ENCODE measurements at regions not wholly inside any gene's neighbourhood (a gene's known extent, or its start where the extent isn't known, plus 50 kb on each side); places are given as distances from the start of the nearest gene placed in this dataset.

DNA sequence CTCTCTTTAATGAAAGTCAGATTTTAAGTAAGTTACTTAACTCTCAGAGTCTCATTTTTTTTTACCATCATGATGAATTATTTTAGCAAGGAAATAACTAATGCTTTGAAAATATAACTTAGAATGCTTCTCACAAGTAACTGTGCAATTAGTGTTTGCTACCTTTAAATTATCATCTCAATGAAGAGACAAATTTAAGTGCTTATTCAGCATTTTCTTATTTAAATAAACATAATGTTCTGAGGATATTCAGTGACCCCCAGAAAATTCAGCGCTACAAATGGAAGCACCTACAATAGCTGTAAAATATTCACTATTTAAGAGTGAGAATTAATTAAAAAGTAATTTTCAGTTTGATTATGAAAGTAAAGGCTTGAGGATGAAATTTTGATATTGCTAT, 527.2 kb downstream of the SLITRK1 start:
- in situ Hi-C loops (cut with HindIII; ENCODE audit: low sequenced_read_pairs) = no loop called here

GRCh38 chr13:83352391-83352790, 529.9 kb downstream of the SLITRK1 start:
- in situ Hi-C loops (cut with HindIII; ENCODE audit: low sequenced_read_pairs) = no loop called here

GRCh38 chr13:83350569-83350968, 531.7 kb downstream of the SLITRK1 start:
- in situ Hi-C loops (cut with HindIII; ENCODE audit: low sequenced_read_pairs) = no loop called here

GRCh38 chr13:83344518-83344917, 537.8 kb downstream of the SLITRK1 start:
- in situ Hi-C loops (cut with HindIII; ENCODE audit: low sequenced_read_pairs) = no loop called here

GRCh38 chr13:83340170-83340569, 542.1 kb downstream of the SLITRK1 start:
- in situ Hi-C loops (cut with HindIII; ENCODE audit: low sequenced_read_pairs) = no loop called here

GRCh38 chr13:83333614-83334388, 548.5 kb downstream of the SLITRK1 start:
- in situ Hi-C loops (cut with HindIII; ENCODE audit: low sequenced_read_pairs) = no loop called here

DNA sequence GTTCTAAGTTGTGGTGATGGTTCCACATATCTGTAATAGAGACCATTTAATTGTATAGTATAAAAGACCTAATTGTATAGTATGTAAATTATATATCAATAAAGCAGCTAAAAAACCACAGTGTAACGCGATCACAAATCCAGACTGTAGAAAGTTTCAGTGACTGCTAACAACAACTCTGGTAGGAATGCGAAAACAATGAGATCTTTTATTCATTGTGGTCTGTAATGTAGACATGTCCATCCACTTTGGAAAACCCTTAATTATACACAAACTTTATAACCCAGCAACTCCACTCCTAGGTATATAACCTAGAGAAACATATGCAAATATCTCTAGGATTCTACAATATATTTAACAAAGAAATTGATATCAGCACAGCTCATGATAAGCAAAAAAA, 549.5 kb downstream of the SLITRK1 start:
- in situ Hi-C loops (cut with HindIII; ENCODE audit: low sequenced_read_pairs) = no loop called here

DNA sequence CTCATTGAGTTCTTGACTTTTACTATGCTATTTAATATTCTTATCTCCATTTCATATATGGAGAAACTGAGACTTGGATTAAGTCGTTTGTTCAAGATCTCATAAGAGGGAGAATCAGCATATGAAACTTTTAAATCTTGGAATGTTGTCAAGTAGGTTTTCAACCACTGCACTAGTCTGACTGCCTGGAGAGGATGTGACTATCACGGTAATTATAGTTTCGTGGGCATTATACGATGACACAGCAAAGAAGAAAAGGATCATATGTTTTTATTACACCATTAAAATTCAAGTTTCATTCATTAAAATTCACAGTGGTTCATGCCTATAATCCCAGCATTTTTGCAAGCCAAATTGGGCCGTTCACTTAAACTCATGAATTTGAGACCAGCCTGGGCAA, 555.2 kb downstream of the SLITRK1 start:
- in situ Hi-C loops (cut with HindIII; ENCODE audit: low sequenced_read_pairs) = no loop called here

- in situ Hi-C loops (cut with HindIII; ENCODE audit: low sequenced_read_pairs) = no loop called here
These were observed 557.0 kb downstream of the SLITRK1 start for GRCh38 chr13:83325125-83325853.

GRCh38 chr13:83311886-83312577, 570.2 kb downstream of the SLITRK1 start:
- in situ Hi-C loops (cut with HindIII; ENCODE audit: low sequenced_read_pairs) = no loop called here

GRCh38 chr13:83298617-83299016, 583.7 kb downstream of the SLITRK1 start:
- in situ Hi-C loops (cut with HindIII; ENCODE audit: low sequenced_read_pairs) = no loop called here

DNA sequence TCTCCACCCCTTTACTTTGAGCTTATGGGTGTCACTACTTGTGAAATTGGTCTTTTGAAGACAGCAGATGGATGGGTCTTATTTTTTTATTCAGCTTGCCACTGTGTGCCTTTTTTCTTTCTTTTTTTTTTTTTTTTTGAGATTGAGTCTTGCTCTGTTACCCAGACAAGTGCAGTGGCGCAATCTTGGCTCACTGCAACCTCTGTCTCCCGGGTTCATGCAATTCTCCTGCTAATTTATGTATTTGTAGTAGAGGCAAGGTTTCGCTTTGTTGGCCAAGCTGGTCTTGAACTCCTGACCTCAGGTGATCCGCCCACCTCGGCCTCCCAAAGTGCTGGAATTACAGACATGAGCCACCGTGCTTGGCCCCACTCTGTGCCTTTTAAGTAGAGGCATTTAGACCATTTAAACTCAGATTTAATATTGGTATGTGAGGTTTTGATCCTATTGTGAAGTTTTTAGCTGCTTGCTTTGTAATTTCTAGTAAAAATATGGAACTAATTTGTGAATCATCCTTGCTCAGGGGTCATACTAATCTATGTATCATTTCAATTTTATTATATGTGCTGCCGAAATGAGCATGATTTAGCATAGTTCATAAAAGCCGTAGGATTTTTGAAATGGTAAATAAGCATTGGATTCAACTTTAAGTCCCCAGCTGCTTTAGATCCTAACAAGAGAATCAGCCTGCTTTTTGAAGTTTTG, 584.5 kb downstream of the SLITRK1 start:
- in situ Hi-C loops (cut with HindIII; ENCODE audit: low sequenced_read_pairs) = no loop called here

DNA sequence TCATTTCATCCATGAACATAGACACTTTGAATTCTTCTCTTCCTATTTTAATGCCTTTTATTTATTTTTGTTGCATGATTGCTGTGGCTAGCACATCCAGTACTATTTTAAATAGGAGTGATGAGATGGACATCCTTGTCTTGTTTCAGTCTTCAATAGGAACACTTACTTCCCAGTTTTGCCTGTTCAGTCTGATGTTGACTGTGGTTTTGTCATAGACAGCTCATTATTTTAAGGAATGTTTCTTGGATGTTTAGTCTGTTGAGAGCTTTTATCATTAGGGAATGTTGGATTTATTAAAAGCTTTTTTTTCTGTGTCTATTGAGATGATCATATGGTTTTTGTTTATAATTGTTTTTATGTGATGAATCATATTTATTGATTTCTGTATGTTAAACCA, 586.6 kb downstream of the SLITRK1 start:
- in situ Hi-C loops (cut with HindIII; ENCODE audit: low sequenced_read_pairs) = no loop called here

DNA sequence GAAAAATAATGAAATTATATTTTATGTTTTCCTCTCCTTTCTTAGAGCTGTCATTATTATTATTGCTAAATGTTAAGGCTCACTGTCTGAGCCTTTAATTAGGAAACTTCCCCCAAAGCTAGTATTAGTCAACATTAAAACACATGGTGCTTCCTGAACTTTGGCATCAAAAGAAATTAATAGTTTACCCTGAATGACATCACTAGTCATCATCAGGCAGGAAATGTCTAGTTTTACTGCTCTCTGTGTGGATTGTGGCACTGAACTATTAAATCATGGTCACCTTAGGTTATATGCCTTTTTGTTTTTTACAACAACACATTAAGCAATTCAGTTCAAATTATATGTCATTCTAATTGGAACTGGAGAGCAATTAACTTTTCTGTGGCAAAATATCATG, 595.5 kb downstream of the SLITRK1 start:
- in situ Hi-C loops (cut with HindIII; ENCODE audit: low sequenced_read_pairs) = no loop called here

DNA sequence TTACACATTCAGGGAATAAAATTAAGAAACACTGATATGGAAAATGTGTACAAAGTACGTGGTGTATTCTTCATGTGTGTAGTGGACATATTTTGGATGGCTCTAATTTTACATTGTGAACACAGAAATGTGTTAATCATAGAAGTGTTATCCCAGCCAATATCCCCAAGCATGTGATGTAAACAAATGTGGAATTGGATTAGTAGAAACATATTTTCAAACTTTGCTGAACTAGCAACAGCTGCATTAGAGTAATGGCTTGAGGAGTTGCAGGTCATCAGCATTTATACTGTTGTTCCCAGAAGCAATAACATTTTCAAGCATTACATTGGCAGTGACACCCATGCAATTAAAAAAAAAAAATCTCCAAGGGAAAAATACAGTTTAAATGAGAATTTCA, 600.6 kb downstream of the SLITRK1 start:
- in situ Hi-C loops (cut with HindIII; ENCODE audit: low sequenced_read_pairs) = no loop called here

GRCh38 chr13:83274679-83275078, 607.6 kb downstream of the SLITRK1 start:
- in situ Hi-C loops (cut with HindIII; ENCODE audit: low sequenced_read_pairs) = no loop called here

- in situ Hi-C loops (cut with HindIII; ENCODE audit: low sequenced_read_pairs) = no loop called here
These were observed 609.5 kb downstream of the SLITRK1 start for GRCh38 chr13:83272652-83273240.

DNA sequence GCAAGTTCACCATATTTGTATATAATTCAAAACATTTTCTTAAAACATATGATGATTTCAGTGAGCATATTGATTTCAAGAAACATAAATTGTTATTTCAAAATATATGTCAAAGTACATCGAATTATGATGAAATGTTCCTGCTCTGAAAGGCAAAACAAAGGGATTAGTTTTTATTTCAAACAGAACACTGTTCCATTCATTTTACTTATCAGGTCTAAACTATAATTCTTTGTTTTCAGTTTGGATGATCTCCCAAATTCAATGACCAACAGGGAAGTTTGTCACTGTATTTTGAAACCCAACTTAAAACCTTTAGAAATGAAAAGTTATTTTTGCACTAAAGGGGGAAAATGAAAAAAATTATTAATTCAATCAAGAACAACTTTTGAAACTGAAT, 610.2 kb downstream of the SLITRK1 start:
- in situ Hi-C loops (cut with HindIII; ENCODE audit: low sequenced_read_pairs) = no loop called here

- in situ Hi-C loops (cut with HindIII; ENCODE audit: low sequenced_read_pairs) = no loop called here
These were observed 617.0 kb downstream of the SLITRK1 start for GRCh38 chr13:83265279-83265678.

DNA sequence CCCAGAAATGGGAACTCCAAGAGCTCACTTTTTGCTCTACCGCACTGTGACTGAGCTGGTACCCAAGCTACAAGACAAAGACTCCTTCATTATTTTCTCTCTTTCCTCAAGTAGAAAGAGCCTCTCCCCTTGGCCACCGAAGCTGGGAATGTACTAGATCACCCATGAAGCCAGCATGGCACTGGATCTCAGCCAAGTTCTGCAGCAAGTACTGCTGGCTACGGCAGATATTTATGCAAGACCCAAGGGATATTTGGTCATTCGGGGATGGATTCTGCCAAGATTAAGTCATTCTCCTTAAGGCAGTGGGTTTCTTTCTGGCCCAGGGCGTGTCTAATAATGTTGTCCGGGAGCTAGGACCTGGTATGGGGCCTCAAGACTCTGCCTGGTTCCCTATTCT, 633.5 kb downstream of the SLITRK1 start:
- in situ Hi-C loops (cut with HindIII; ENCODE audit: low sequenced_read_pairs) = no loop called here

DNA sequence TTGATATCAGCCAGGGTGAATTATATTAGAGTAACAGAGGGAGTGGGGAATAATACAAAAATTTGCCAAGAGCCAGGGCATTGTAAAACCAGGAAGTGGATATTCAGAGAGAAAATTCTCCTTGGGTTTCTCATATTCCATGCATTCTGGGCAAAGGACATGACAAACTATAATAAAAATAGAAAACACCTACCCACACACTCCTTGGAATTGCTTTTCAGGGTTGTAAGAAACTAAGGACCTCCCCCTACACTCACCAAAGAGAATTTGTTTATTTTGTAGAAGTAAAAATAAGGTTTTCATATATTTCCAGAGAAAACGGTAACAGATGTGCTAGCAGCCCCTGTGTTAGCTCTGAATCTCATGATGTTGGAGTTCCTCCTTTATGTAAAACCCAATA, 649.6 kb downstream of the SLITRK1 start:
- in situ Hi-C loops (cut with HindIII; ENCODE audit: low sequenced_read_pairs) = no loop called here

All from endothelial cell of hepatic sinusoid (primary cell).